H1 (cell line): ENCODE measurements at regions not wholly inside any gene's neighbourhood (a gene's known extent, or its start where the extent isn't known, plus 50 kb on each side); places are given as distances from the start of the nearest gene placed in this dataset.

Source experiments
- NANOG ChIP-seq: IDR thresholded peaks from 2 replicates; pipeline ENCODE4 v1.6.1; 2011; ENCODE audit warnings: low read length, low read depth, mild to moderate bottlenecking, inconsistent platforms; ENCODE audit not compliant: insufficient read depth, poor library complexity, severe bottlenecking
- POLR2AphosphoS5 ChIP-seq: IDR thresholded peaks from 2 replicates; pipeline ENCODE4 v1.6.1; 2011; ENCODE audit warnings: low read depth, low read length
- RNF2 ChIP-seq: fragments of 200-900, 300-1000 bp; sonication (generic); IDR thresholded peaks from 2 replicates; pipeline ENCODE4 v1.7.1; 2016; ENCODE audit warnings: borderline replicate concordance, low read depth, mild to moderate bottlenecking, antibody characterized with exemption, low read length; ENCODE audit not compliant: poor library complexity, severe bottlenecking; ENCODE audit errors: missing control alignments
- SP2 ChIP-seq: IDR thresholded peaks from 2 replicates; pipeline ENCODE4 v1.6.1; 2012; ENCODE audit warnings: mild to moderate bottlenecking, low read length, inconsistent platforms
- TBP ChIP-seq: IDR thresholded peaks from 2 replicates; pipeline ENCODE4 v1.6.1; 2011; ENCODE audit warnings: low read depth, low read length, improper control_type of control experiment

- TF ChIP-seq NANOG (no peak), TBP (no peak), SP2 (no peak), RNF2 (no peak), POLR2AphosphoS5 (no peak)
Observed at GRCh38 chr2:12041236-12041635, 294.8 kb downstream of the LPIN1 start (continued).
